ENCODE measurements at regions not wholly inside any gene's neighbourhood (a gene's known extent, or its start where the extent isn't known, plus 50 kb on each side); places are given as distances from the start of the nearest gene placed in this dataset.

- TF ChIP-seq CTCF (IDR thresholded peaks at IDR 0.05 in 2 of 3, conservative IDR thresholded peaks at IDR 0.05 in 1 of 3; ENCODE audit: borderline replicate concordance in 1 of 3, insufficient read depth in 1 of 3, low read depth in 2 of 3, low read length in 2 of 3): no peak
- TF ChIP-seq POLR2A (IDR thresholded peaks at IDR 0.05; ENCODE audit: borderline replicate concordance, extremely low read depth, insufficient read depth, insufficient read length): no peak
- no peak for TF ChIP-seq MAX (IDR thresholded peaks at IDR 0.05)
- TF ChIP-seq JUND (IDR thresholded peaks at IDR 0.05): no peak
- TF ChIP-seq EZH2 (IDR thresholded peaks at IDR 0.05): no peak
- TF ChIP-seq CEBPB (IDR thresholded peaks at IDR 0.05; ENCODE audit: low read depth): no peak
- TF ChIP-seq EZH2phosphoT487 (IDR thresholded peaks at IDR 0.05; ENCODE audit: borderline replicate concordance): no peak
- no peak for TF ChIP-seq YY1 (IDR thresholded peaks at IDR 0.05; ENCODE audit: extremely low read depth, insufficient replicate concordance, low read depth, low read length)
- no peak for TF ChIP-seq REST (IDR thresholded peaks at IDR 0.05; ENCODE audit: low read depth)
Observed at GRCh38 chr16:6160303-6160702, 1062.7 kb upstream of the EEF2KMT start.
